ENCODE measurements at regions not wholly inside any gene's neighbourhood (a gene's known extent, or its start where the extent isn't known, plus 50 kb on each side); places are given as distances from the start of the nearest gene placed in this dataset.

- H3K36me3 ChIP-seq: no peaks in the 10 kb centered on the region
- no peak for DNase-seq
- no peak for TF ChIP-seq CTCF (IDR thresholded peaks at IDR 0.05)
- H3K9me3 ChIP-seq: no peaks in the 10 kb centered on the region
- H3K4me1 ChIP-seq: no peaks in the 10 kb centered on the region
- intact Hi-C loops (cut with DNase I; ENCODE audit: low total_unique reads): no loop called here
- no peak overlapping the region for H3K27ac ChIP-seq
- no peak overlapping the region for H3K4me3 ChIP-seq
- no peaks in the 10 kb centered on the region for H3K27me3 ChIP-seq
Measured at GRCh38 chr13:78004821-78005220, 86.2 kb upstream of the EDNRB start.

- no peak overlapping the region for H3K4me3 ChIP-seq
- H3K36me3 ChIP-seq: no peaks in the 10 kb centered on the region
- intact Hi-C loops (cut with DNase I; ENCODE audit: low total_unique reads): no loop called here
- H3K4me1 ChIP-seq: no peaks in the 10 kb centered on the region
- no peak for DNase-seq
- TF ChIP-seq CTCF (IDR thresholded peaks at IDR 0.05): no peak
- no peaks in the 10 kb centered on the region for H3K9me3 ChIP-seq
- no peak overlapping the region for H3K27ac ChIP-seq
- no peaks in the 10 kb centered on the region for H3K27me3 ChIP-seq
Measured at GRCh38 chr13:77999746-78000145, 81.1 kb upstream of the EDNRB start.

- intact Hi-C loops (cut with DNase I; ENCODE audit: low total_unique reads): no loop called here
- no peak for TF ChIP-seq CTCF (IDR thresholded peaks at IDR 0.05)
Measured at GRCh38 chr13:77994166-77994565, 75.5 kb upstream of the EDNRB start.

GRCh38 chr13:77991003-77991402, 72.4 kb upstream of the EDNRB start:
- Histone ChIP-seq H3K27me3 (no peaks in the 10 kb centered on the region), H3K4me3 (no peak overlapping the region), H3K27ac (no peak overlapping the region), H3K4me1 (no peaks in the 10 kb centered on the region), H3K36me3 (no peaks in the 10 kb centered on the region), H3K9me3 (no peaks in the 10 kb centered on the region)
- no peak for TF ChIP-seq CTCF (IDR thresholded peaks at IDR 0.05)
- intact Hi-C loops (cut with DNase I; ENCODE audit: low total_unique reads): no loop called here
- DNase-seq: no peak

More at GRCh38 chr13:77994166-77994565, 75.5 kb upstream of the EDNRB start:
- Histone ChIP-seq H3K27ac (no peak overlapping the region), H3K4me1 (no peaks in the 10 kb centered on the region), H3K36me3 (no peaks in the 10 kb centered on the region), H3K27me3 (no peaks in the 10 kb centered on the region), H3K9me3 (no peaks in the 10 kb centered on the region), H3K4me3 (no peak overlapping the region)
- no peak for DNase-seq

- intact Hi-C loops (cut with DNase I; ENCODE audit: low total_unique reads): no loop called here
- H3K4me3 ChIP-seq: no peak overlapping the region
- no peaks in the 10 kb centered on the region for H3K27me3 ChIP-seq
- H3K9me3 ChIP-seq: no peaks in the 10 kb centered on the region
- TF ChIP-seq CTCF (IDR thresholded peaks at IDR 0.05): no peak
- DNase-seq: no peak
- H3K4me1 ChIP-seq: no peaks in the 10 kb centered on the region
- no peak overlapping the region for H3K27ac ChIP-seq
- H3K36me3 ChIP-seq: no peaks in the 10 kb centered on the region
Measured at GRCh38 chr13:77989281-77989680, 70.7 kb upstream of the EDNRB start.

GRCh38 chr13:77988355-77988754, 69.7 kb upstream of the EDNRB start:
- intact Hi-C loops (cut with DNase I; ENCODE audit: low total_unique reads): no loop called here
- Histone ChIP-seq H3K9me3 (no peaks in the 10 kb centered on the region), H3K27ac (no peak overlapping the region), H3K36me3 (no peaks in the 10 kb centered on the region), H3K4me3 (no peak overlapping the region), H3K4me1 (no peaks in the 10 kb centered on the region), H3K27me3 (no peaks in the 10 kb centered on the region)
- no peak for TF ChIP-seq CTCF (IDR thresholded peaks at IDR 0.05)
- DNase-seq: no peak

All from tibial artery (tissue), 4 donors.